ENCODE measurements at regions not wholly inside any gene's neighbourhood (a gene's known extent, or its start where the extent isn't known, plus 50 kb on each side); places are given as distances from the start of the nearest gene placed in this dataset.

GRCh38 chr9:106648799-106649198 is 214.2 kb upstream of the ZNF462 start:
- ChIA-PET POLR2A (ENCODE audit: partially characterized antibody) (no interaction called here), CTCF (ENCODE audit: partially characterized antibody) (interaction anchor here (1.0 to 1.2 kb wide), 2 partner anchors 15 to 18 kb away, joined by 3 to 4 read pairs; no protein-coding TSS in a partner anchor)
- Histone ChIP-seq H3K4me1 (replicated peaks in 1 of 4; ENCODE audit: control insufficient read depth in 3 of 4, insufficient read depth in 4 of 4, low read length in 3 of 4) (no peaks in the 10 kb centered on the region), H3K9ac (replicated peaks in 1 of 4; ENCODE audit: extremely low read depth in 1 of 4, low read depth in 3 of 4, low read length in 3 of 4) (no peak overlapping the region), H3K4me3 (ENCODE audit: extremely low read depth in 1 of 4, insufficient read depth in 2 of 4, low read depth in 3 of 4, low read length in 4 of 4) (no peak overlapping the region), H3K36me3 (ENCODE audit: control insufficient read depth in 2 of 4, insufficient read depth in 4 of 4, low read length in 3 of 4) (no peaks in the 10 kb centered on the region), H3K79me1 (ENCODE audit: low read depth, low read length) (no peaks in the 10 kb centered on the region), H3K14ac (ENCODE audit: insufficient read length) (no peak overlapping the region), H2BK20ac (ENCODE audit: low read length) (no peak overlapping the region), H3K27ac (ENCODE audit: low read depth, low read length) (no peak overlapping the region), H2BK120ac (replicated peaks; ENCODE audit: low read depth, low read length) (no peak overlapping the region), H2BK5ac (ENCODE audit: low read depth, low read length) (no peak overlapping the region), H3K23me2 (ENCODE audit: low read depth, low read length) (no peaks in the 10 kb centered on the region), H3K9me3 (ENCODE audit: insufficient read depth in 2 of 2, low read depth in 1 of 2, low read length in 1 of 2) (no peaks in the 10 kb centered on the region; a peak in 1 of 4 replicates), H4K91ac (replicated peaks; ENCODE audit: insufficient read length, low read length) (no peak overlapping the region), H4K8ac (ENCODE audit: extremely low read depth, insufficient read depth, low read length) (no peak overlapping the region), H3K4ac (replicated peaks; ENCODE audit: insufficient read length, low read depth, low read length) (no peak overlapping the region), H3K23ac (ENCODE audit: insufficient read length) (no peak overlapping the region), H3K56ac (replicated peaks; ENCODE audit: insufficient read length, low read depth, low read length) (no peak overlapping the region), H2AK5ac (ENCODE audit: low read depth, low read length) (no peak overlapping the region), H3K18ac (ENCODE audit: extremely low read depth, low read length) (no peak overlapping the region), H3K27me3 (replicated peaks in 1 of 4; ENCODE audit: control insufficient read depth in 3 of 4, extremely low read depth in 1 of 4, insufficient read depth in 3 of 4, low read length in 3 of 4) (no peaks in the 10 kb centered on the region), H2AFZ (ENCODE audit: low read length) (no peak overlapping the region), H4K5ac (ENCODE audit: insufficient read length, low read depth, low read length) (no peak overlapping the region), H3K79me2 (ENCODE audit: control insufficient read depth in 1 of 2, insufficient read depth in 2 of 2, low read length in 2 of 2) (no peaks in the 10 kb centered on the region), H3K4me2 (ENCODE audit: insufficient read depth in 1 of 2, low read depth in 2 of 2, low read length in 2 of 2) (no peak overlapping the region), H4K20me1 (replicated peaks in 1 of 2; ENCODE audit: control insufficient read depth in 1 of 2, insufficient read depth in 2 of 2, low read length in 2 of 2) (no peaks in the 10 kb centered on the region), H2BK12ac (ENCODE audit: low read depth, low read length) (no peak overlapping the region), H2BK15ac (ENCODE audit: low read length) (no peak overlapping the region)
- DNase-seq (ENCODE audit: low read depth in 1 of 2, low spot score in 2 of 2) (no peak), FAIRE-seq (no peak)
- TF ChIP-seq CTCF (IDR thresholded peaks at IDR 0.05; ENCODE audit: control extremely low read depth in 1 of 3, insufficient read depth in 1 of 3, low read depth in 1 of 3, low read length in 3 of 3) = peak in 2 of 3 experiments; percentile 1 to 17; a peak in 1 of 4 replicates
- peak; percentile 51 to 53 for TF ChIP-seq RAD21 (IDR thresholded peaks at IDR 0.05 in 1 of 2, conservative IDR thresholded peaks at IDR 0.05 in 1 of 2; ENCODE audit: low read depth in 2 of 2, low read length in 2 of 2)
- TF ChIP-seq RFX5 (IDR thresholded peaks at IDR 0.05; ENCODE audit: borderline replicate concordance, low read depth, low read length) = no peak
- WGBS, 2 experiments (ENCODE audit: extremely low coverage in 1 of 2, insufficient coverage in 1 of 2, insufficient read length in 1 of 2, insufficient replicate concordance in 2 of 2, low coverage in 1 of 2, low lambda C conversion rate in 2 of 2, missing lambda C conversion rate in 1 of 2) = 77% methylated on average over 2 of the region's 2 CpGs; no CpG with 5 or more reads in 1 of the 2 experiments

Measured in H1 (cell line).